Psoas muscle (tissue), 7 donors: ENCODE measurements at regions not wholly inside any gene's neighbourhood (a gene's known extent, or its start where the extent isn't known, plus 50 kb on each side); places are given as distances from the start of the nearest gene placed in this dataset.

Source experiments
- ATAC-seq, 4 donors: fragments of 200-7000 bp; cut with Tn5 transposase; one replicate each; pipeline ENCODE4 v1.9.1; 2020; ENCODE audit warnings: moderate library complexity in 3 of 4, mild to moderate bottlenecking in 2 of 4
- DNase-seq, 2 donors: peaks; one replicate each; pipeline ENCODE4 v3.0.0-alpha.2; 2020
- H3K27ac ChIP-seq: fragments of 200-600 bp; one replicate; pipeline ENCODE4 v1.8.0; 2022
- H3K27me3 ChIP-seq, 3 donors: fragments of 200-600 bp in 1 of 3; one replicate each; pipeline versions ENCODE4 v1.6.1 to v1.8.0; 2013 to 2022; ENCODE audit warnings: low read length in 2 of 3, mild to moderate bottlenecking in 2 of 3, moderate library complexity in 1 of 3; ENCODE audit not compliant: insufficient read depth in 3 of 3
- H3K36me3 ChIP-seq, 2 donors: fragments of 200-600 bp in 1 of 2; one replicate each; pipeline versions ENCODE4 v1.6.1 to v1.8.0; 2013 to 2022; ENCODE audit warnings: low read depth in 1 of 2, mild to moderate bottlenecking in 1 of 2, moderate library complexity in 1 of 2; ENCODE audit not compliant: insufficient read depth in 1 of 2
- H3K4me1 ChIP-seq: fragments of 200-600 bp; one replicate; pipeline ENCODE4 v1.8.0; 2022
- H3K4me3 ChIP-seq: fragments of 200-600 bp; one replicate; pipeline ENCODE4 v1.8.0; 2022; ENCODE audit warnings: mild to moderate bottlenecking
- H3K9me3 ChIP-seq: fragments of 200-600 bp; one replicate; pipeline ENCODE4 v1.8.0; 2022
- WGBS, 3 donors: extraction: QIAGEN DNeasy Blood & Tissue Kit; methylation state at CpG; one replicate each; pipeline versions ENCODE4 v1.1.6 to v1.1.7; 2013; 5-methylcytosine and 5-hydroxymethylcytosine counted together
- intact Hi-C, 2 donors: fragments of 100-400 bp; cut with DNase I; formaldehyde crosslinking; loops; one replicate each; pipeline versions ENCODE4 v1.11.0 to v1.14.2; 2022
- TF ChIP-seq, protein P1 (sequence below): fragments of 200-600 bp; IDR thresholded peaks from one replicate; pipeline ENCODE4 v1.8.0; 2022; ENCODE audit warnings: antibody characterized with exemption
- donor health status: healthy with polysubstance abuse.
- donor health status: DM: no; HTN: no; CAD: no; lungs with moderate emphysema.
- donor health status: Bipolar disorder and iron deficiency.
- donor health status: healthy.
- donor health status: DM: yes; HTN: yes; CAD: no.
- donor health status: DM: no; HTN: no; CAD: no.
- donor health status: DM: yes; HTN: yes; CAD: no.

GRCh38 chr11:79626135-79627075, 185.6 kb upstream of the TENM4 start:
- TF ChIP-seq, protein P1, sequence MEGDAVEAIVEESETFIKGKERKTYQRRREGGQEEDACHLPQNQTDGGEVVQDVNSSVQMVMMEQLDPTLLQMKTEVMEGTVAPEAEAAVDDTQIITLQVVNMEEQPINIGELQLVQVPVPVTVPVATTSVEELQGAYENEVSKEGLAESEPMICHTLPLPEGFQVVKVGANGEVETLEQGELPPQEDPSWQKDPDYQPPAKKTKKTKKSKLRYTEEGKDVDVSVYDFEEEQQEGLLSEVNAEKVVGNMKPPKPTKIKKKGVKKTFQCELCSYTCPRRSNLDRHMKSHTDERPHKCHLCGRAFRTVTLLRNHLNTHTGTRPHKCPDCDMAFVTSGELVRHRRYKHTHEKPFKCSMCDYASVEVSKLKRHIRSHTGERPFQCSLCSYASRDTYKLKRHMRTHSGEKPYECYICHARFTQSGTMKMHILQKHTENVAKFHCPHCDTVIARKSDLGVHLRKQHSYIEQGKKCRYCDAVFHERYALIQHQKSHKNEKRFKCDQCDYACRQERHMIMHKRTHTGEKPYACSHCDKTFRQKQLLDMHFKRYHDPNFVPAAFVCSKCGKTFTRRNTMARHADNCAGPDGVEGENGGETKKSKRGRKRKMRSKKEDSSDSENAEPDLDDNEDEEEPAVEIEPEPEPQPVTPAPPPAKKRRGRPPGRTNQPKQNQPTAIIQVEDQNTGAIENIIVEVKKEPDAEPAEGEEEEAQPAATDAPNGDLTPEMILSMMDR, result no peak
- ATAC-seq (no peak), DNase-seq (no peak)
- 63 to 69% (median 67%) methylated on average over 4 of the region's 4 CpGs for WGBS, 3 donors
- Histone ChIP-seq H3K27me3 (no peaks in the 10 kb centered on the region), H3K4me3 (no peak overlapping the region), H3K9me3 (no peaks in the 10 kb centered on the region), H3K36me3 (no peaks in the 10 kb centered on the region), H3K4me1 (no peaks in the 10 kb centered on the region), H3K27ac (no peak overlapping the region)
- intact Hi-C loops, result no loop called here

DNA sequence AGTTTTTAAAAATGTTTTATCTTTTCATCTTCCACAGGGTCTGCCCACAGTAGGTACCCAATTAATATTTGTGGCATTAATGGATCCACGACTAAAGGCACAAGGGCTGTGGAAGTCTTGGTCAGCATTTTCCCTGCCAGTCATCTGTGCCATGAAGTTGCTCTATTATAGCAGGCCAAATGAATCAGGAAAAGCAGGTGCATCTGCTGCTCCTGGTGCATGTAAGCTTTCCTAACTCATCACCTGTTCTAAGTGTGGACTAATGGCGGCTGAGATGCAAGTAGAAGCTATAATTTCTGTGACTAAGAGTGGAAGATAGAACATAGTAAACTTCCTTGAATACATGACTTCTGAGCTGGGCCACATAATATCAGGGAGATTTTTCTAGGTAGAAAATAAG, 182.5 kb upstream of the TENM4 start:
- intact Hi-C loops, result no loop called here
- no peak for ATAC-seq
- 75 to 78% (median 78%) methylated on average over 2 of the region's 2 CpGs for WGBS, 3 donors

GRCh38 chr11:79617561-79617960, 176.7 kb upstream of the TENM4 start:
- Histone ChIP-seq H3K9me3 (no peaks in the 10 kb centered on the region), H3K4me3 (no peak overlapping the region), H3K27ac (no peak overlapping the region), H3K4me1 (no peaks in the 10 kb centered on the region), H3K36me3 (no peaks in the 10 kb centered on the region), H3K27me3 (no peaks in the 10 kb centered on the region)
- 40 to 48% (median 46%) methylated on average over 3 of the region's 3 CpGs for WGBS, 3 donors
- no peak for ATAC-seq
- no peak for DNase-seq
- intact Hi-C loops, result no loop called here
- TF ChIP-seq, protein P1, result no peak

More for the DNA sequence above, 182.5 kb upstream of the TENM4 start:
- no peaks in the 10 kb centered on the region for H3K27me3 ChIP-seq
- no peaks in the 10 kb centered on the region for H3K9me3 ChIP-seq
- H3K4me3 ChIP-seq, result no peak overlapping the region
- TF ChIP-seq, protein P1, result no peak
- H3K27ac ChIP-seq, result no peak overlapping the region
- H3K4me1 ChIP-seq, result no peaks in the 10 kb centered on the region
- no peak for DNase-seq
- H3K36me3 ChIP-seq, result no peaks in the 10 kb centered on the region

GRCh38 chr11:79616392-79616851, 175.6 kb upstream of the TENM4 start:
- Histone ChIP-seq H3K4me3 (no peak overlapping the region), H3K27ac (no peak overlapping the region), H3K4me1 (no peaks in the 10 kb centered on the region), H3K9me3 (no peaks in the 10 kb centered on the region), H3K27me3 (no peaks in the 10 kb centered on the region), H3K36me3 (no peaks in the 10 kb centered on the region)
- intact Hi-C loops, result no loop called here
- WGBS, 3 donors, result 74 to 79% (median 75%) methylated on average over 3 of the region's 3 CpGs
- DNase-seq (no peak), ATAC-seq (no peak)
- TF ChIP-seq, protein P1, result no peak
